ENCODE measurements at regions not wholly inside any gene's neighbourhood (a gene's known extent, or its start where the extent isn't known, plus 50 kb on each side); places are given as distances from the start of the nearest gene placed in this dataset.

DNA sequence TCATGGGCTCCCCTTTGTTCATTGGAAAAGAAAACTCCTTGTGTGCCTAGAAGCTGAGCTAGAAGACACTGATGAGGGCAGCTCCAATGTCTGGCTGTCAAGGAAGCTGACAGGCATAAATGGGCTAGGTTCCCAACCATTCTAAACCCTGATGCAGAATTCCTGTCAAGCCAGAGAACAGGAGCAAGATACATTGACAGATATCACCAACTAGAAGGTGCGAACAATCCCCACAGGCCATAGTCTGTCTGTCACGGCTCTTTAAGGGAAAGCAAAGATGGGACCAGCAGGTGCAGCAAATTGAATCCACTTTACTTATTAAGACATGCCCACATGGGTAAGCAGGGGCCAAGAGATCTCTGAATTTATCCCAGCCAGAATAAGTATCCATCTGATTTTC, 617.9 kb upstream of the POT1 start:
- TF ChIP-seq, protein P1, sequence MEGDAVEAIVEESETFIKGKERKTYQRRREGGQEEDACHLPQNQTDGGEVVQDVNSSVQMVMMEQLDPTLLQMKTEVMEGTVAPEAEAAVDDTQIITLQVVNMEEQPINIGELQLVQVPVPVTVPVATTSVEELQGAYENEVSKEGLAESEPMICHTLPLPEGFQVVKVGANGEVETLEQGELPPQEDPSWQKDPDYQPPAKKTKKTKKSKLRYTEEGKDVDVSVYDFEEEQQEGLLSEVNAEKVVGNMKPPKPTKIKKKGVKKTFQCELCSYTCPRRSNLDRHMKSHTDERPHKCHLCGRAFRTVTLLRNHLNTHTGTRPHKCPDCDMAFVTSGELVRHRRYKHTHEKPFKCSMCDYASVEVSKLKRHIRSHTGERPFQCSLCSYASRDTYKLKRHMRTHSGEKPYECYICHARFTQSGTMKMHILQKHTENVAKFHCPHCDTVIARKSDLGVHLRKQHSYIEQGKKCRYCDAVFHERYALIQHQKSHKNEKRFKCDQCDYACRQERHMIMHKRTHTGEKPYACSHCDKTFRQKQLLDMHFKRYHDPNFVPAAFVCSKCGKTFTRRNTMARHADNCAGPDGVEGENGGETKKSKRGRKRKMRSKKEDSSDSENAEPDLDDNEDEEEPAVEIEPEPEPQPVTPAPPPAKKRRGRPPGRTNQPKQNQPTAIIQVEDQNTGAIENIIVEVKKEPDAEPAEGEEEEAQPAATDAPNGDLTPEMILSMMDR (conservative IDR thresholded peaks at IDR 0.05), result no peak
- TF ChIP-seq EZH2 (IDR thresholded peaks at IDR 0.05; ENCODE audit: low read depth), result no peak
